ENCODE measurements at regions not wholly inside any gene's neighbourhood (a gene's known extent, or its start where the extent isn't known, plus 50 kb on each side); places are given as distances from the start of the nearest gene placed in this dataset.

- TF ChIP-seq CTCF (IDR thresholded peaks at IDR 0.05), result no peak
- Histone ChIP-seq H3K79me2 (ENCODE audit: insufficient read depth, low read length) (no peaks in the 10 kb centered on the region), H4K20me1 (ENCODE audit: insufficient read depth, low read length) (no peaks in the 10 kb centered on the region), H3K36me3 (replicated peaks in 1 of 2; ENCODE audit: control insufficient read depth in 1 of 2, insufficient read depth in 2 of 2, low read length in 2 of 2) (no peaks in the 10 kb centered on the region), H3K27me3 (ENCODE audit: control insufficient read depth in 2 of 2, insufficient read depth in 2 of 2, low read length in 2 of 2) (no peaks in the 10 kb centered on the region), H3K27ac (ENCODE audit: low read depth in 1 of 2, low read length in 2 of 2) (no peak overlapping the region), H2AFZ (ENCODE audit: insufficient read depth, low read depth, low read length, poor library complexity, severe bottlenecking) (no peak overlapping the region), H3K9ac (ENCODE audit: insufficient read depth, low read length, poor library complexity, severe bottlenecking) (no peak overlapping the region), H3K4me3 (replicated peaks in 1 of 3; ENCODE audit: low read depth in 2 of 3, low read length in 3 of 3) (no peak overlapping the region), H3K9me3 (replicated peaks in 1 of 2; ENCODE audit: control insufficient read depth in 1 of 2, insufficient read depth in 1 of 2, low read length in 2 of 2) (peaks cover 0 to 4% of the 10 kb centered on the region in 2 donors), H3K4me2 (replicated peaks; ENCODE audit: extremely low read depth, low read length, poor library complexity, severe bottlenecking) (no peak overlapping the region), H3K4me1 (ENCODE audit: control insufficient read depth in 1 of 2, insufficient read depth in 2 of 2, low read length in 2 of 2) (no peaks in the 10 kb centered on the region)
- no CpG with 5 or more reads among the region's 2 CpGs for WGBS (ENCODE audit: insufficient coverage)
- DNase-seq, result no peak
- H3K27ac Mint-ChIP-seq, result no peak overlapping the region
- no peaks in the 10 kb centered on the region for H3K4me1 Mint-ChIP-seq
- peaks cover 0 to 6% (median 4%) of the 10 kb centered on the region in 3 donors for H3K27me3 Mint-ChIP-seq (ENCODE audit: low read depth in 3 of 3)
- intact Hi-C loops (cut with micrococcal nuclease), result no loop called here
- H3K9me3 Mint-ChIP-seq, result peaks cover 0 to 4% (median 2%) of the 10 kb centered on the region in 7 donors
- H3K4me3 Mint-ChIP-seq, result no peak overlapping the region
- H3K36me3 Mint-ChIP-seq, result no peaks in the 10 kb centered on the region
Measured at GRCh38 chr4:153989505-153989904, 200.6 kb upstream of the SFRP2 start.

GRCh38 chr4:153988492-153989363 is 199.8 kb upstream of the SFRP2 start:
- H3K9me3 Mint-ChIP-seq, result peaks cover 0 to 4% (median 3%) of the 10 kb centered on the region in 7 donors
- intact Hi-C loops (cut with micrococcal nuclease), result no loop called here
- Histone ChIP-seq H2AFZ (ENCODE audit: insufficient read depth, low read depth, low read length, poor library complexity, severe bottlenecking) (no peak overlapping the region), H3K9ac (ENCODE audit: insufficient read depth, low read length, poor library complexity, severe bottlenecking) (no peak overlapping the region), H3K36me3 (replicated peaks in 1 of 2; ENCODE audit: control insufficient read depth in 1 of 2, insufficient read depth in 2 of 2, low read length in 2 of 2) (no peaks in the 10 kb centered on the region), H3K27me3 (ENCODE audit: control insufficient read depth in 2 of 2, insufficient read depth in 2 of 2, low read length in 2 of 2) (no peaks in the 10 kb centered on the region), H3K4me2 (replicated peaks; ENCODE audit: extremely low read depth, low read length, poor library complexity, severe bottlenecking) (no peak overlapping the region), H3K4me1 (ENCODE audit: control insufficient read depth in 1 of 2, insufficient read depth in 2 of 2, low read length in 2 of 2) (no peaks in the 10 kb centered on the region), H3K4me3 (replicated peaks in 1 of 3; ENCODE audit: low read depth in 2 of 3, low read length in 3 of 3) (no peak overlapping the region), H4K20me1 (ENCODE audit: insufficient read depth, low read length) (no peaks in the 10 kb centered on the region), H3K79me2 (ENCODE audit: insufficient read depth, low read length) (no peaks in the 10 kb centered on the region), H3K9me3 (replicated peaks in 1 of 2; ENCODE audit: control insufficient read depth in 1 of 2, insufficient read depth in 1 of 2, low read length in 2 of 2) (peaks cover 0 to 7% of the 10 kb centered on the region in 2 donors), H3K27ac (ENCODE audit: low read depth in 1 of 2, low read length in 2 of 2) (no peak overlapping the region)
- H3K4me3 Mint-ChIP-seq, result no peak overlapping the region
- no peak overlapping the region for H3K27ac Mint-ChIP-seq
- no peaks in the 10 kb centered on the region for H3K4me1 Mint-ChIP-seq
- 81% methylated on average over 4 of the region's 9 CpGs for WGBS (ENCODE audit: insufficient coverage)
- H3K36me3 Mint-ChIP-seq, result no peaks in the 10 kb centered on the region
- H3K27me3 Mint-ChIP-seq (ENCODE audit: low read depth in 3 of 3), result peaks cover 0 to 6% (median 4%) of the 10 kb centered on the region in 3 donors
- no peak for DNase-seq
- no peak for TF ChIP-seq CTCF (IDR thresholded peaks at IDR 0.05)
